GM19324 (cell line): ENCODE measurements at regions not wholly inside any gene's neighbourhood (a gene's known extent, or its start where the extent isn't known, plus 50 kb on each side); places are given as distances from the start of the nearest gene placed in this dataset.
"Not testable (repeated sequence)": the region's sequence is repeated elsewhere in the genome, so short reads cannot be mapped to it uniquely, and the experiment has no call there.

Source experiments
- ATAC-seq: cut with Tn5 transposase; IDR thresholded peaks from one replicate; pipeline ENCODE4 v1.9.1; 2021; ENCODE audit warnings: mild to moderate bottlenecking, moderate library complexity; ENCODE audit not compliant: unreplicated experiment, low FRiP score

DNA sequence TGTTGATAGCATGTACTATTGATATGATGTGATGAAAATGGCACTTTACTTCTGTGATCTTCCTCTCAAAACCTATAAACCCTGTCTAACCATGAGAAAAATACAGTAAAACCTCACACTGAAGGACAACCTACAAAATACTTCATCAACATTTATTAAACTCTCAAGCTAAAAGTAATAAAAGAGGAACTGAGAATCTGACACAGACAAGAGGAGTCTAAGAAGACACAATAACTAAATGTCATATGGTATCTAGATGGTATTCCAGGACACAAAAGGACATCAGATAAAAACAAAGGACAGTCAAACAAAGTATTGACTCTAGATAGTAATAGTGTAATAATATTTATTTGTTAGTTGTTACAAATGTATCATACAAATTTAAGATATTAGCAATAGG is 655.3 kb downstream of the SH3BGRL start:
- no peak for ATAC-seq

DNA sequence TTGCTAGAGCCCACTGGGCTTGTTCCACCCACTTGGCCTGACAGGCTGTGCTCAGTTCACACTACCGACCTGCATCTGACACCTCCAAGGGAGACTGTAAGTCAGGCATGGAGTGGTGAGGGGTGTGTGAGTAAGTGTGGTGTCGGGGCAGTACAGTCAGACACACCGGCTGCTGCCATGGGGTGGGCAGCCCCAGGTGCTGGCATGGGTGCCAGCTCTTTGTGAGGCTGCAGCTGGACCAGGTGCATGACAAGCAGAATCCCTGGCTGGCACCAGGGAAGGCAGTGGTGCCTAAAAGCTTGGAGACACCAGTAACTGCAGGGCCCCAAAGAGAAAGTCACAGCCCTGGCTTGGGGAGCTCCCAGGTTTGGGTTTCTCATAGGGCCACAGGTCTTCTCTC is 665.0 kb downstream of the SH3BGRL start:
- ATAC-seq = no peak

DNA sequence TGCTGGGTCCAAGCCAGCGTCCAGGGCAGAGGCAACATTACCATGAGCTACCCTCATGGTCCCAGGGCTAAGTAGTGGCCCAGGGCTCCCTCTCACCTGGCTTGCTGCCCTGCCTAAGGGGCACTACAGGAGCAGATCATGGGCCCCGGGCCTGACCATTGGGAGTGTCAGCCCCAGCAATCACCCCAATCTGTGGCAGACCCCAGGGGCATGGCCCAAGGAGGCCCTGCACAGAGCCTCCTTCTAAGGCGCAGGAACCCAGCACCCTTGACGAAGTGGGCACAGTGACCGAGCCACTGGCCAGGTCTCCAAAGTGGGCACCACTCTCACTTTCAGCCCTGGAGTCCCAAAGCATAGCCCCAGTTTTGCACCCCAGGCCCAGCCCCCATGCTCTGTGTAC is 667.1 kb downstream of the SH3BGRL start:
- ATAC-seq = no peak

- ATAC-seq = no peak
Measured at GRCh38 chrX:81874807-81875206, 672.9 kb downstream of the SH3BGRL start.

DNA sequence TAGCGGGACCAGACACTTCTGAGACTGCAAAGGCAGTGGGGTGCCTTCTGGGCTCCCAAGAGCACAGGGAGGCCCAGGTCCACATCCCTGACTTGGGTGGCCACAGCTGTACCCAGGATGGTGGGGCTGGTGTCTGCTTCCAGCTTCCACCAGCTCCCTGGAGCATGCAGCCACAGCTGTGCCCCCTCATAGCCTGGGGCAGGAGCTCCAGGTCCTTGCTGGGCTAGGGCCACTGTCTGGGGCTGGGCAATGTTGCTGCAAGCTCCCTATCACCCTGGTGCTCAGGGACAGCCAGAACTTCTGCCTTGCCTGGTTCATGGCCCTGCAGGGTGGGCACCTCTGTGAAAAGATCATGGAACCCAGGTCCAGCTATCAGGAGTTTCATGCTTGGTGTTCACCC is 673.9 kb downstream of the SH3BGRL start:
- ATAC-seq = no peak

- ATAC-seq = no peak
Measured at GRCh38 chrX:81876437-81876836, 674.5 kb downstream of the SH3BGRL start.

- no peak for ATAC-seq
Measured at GRCh38 chrX:81890521-81890920, 688.6 kb downstream of the SH3BGRL start.

DNA sequence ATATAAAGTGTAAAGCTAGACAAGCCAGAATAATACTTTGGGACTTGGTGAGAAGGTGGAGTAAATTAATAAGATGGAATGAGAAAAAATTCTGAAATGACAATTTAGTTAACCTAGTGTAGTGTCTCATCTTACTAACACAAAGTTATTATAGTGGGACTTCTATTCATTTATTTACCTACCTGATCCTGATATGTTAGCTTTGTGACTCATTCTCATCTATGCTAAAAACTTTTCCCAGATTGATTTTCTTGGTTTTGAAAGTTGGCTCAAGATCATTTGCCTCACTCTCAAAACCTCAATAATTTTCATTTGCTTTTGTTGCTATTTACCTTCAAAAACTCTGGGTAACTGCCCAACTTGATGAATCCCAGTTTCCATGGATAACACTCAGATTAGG is 698.6 kb downstream of the SH3BGRL start:
- ATAC-seq = no peak

DNA sequence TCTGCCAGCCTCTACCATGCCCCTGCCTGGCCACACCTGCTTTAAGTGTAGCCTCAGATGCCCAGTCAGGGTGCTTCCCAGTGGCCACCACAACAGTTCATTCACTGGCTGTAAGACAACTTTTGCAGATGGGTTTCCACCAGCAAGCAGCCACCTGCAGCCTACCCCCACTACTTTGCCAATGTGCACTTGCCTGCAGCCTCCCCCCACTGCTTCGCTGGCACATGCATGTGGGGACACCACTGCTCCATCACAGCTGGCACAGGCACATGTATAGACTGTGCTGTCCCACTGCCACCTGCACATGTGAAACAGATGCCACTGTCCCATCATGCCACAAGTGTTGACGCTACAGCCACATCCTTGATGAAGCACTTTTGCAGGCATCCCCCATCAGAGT is 723.9 kb downstream of the SH3BGRL start:
- ATAC-seq = no peak

DNA sequence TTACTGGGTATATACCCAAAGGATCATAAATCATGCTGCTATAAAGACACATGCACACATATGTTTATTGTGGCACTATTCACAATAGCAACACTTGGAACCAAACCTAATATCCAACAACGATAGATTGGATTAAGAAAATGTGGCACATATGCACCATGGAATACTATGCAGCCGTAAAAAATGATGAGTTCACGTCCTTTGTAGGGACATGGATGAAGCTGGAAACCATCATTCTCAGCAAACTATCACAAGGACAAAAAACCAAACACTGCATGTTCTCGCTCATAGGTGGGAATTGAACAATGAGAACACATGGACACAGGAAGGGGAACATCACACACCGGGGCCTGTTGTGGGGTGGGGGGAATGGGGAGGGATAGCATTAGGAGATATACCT is 744.0 kb downstream of the SH3BGRL start:
- ATAC-seq = not testable (repeated sequence)

DNA sequence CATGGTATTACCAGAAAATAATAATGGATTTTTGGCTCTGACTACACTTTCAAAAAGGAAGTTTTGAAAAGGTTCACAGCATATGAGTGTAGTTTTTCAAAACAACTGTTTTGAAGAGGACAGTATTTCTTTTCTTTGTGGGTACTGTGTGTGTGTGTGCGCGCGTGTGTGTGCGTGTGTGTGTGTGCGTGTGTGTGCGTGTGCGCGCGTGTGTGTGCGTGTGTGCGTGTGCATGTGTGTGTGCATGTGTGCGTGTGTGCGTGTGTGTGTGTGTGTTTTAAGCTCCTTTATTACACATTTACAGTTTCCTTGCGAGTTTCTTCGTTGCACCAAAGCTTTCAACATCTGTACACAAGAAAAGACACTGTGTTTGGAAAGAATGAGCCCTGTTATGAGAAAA is 755.4 kb downstream of the SH3BGRL start:
- ATAC-seq = no peak

- ATAC-seq = peak; percentile 49
Measured at GRCh38 chrX:81957900-81958545, 756.1 kb downstream of the SH3BGRL start.

- no peak for ATAC-seq
Measured at GRCh38 chrX:81959964-81960363, 758.1 kb downstream of the SH3BGRL start.

GRCh38 chrX:81974413-81974812 is 772.5 kb downstream of the SH3BGRL start:
- not testable (repeated sequence) for ATAC-seq

- no peak for ATAC-seq
Measured at GRCh38 chrX:81979806-81980515, 778.1 kb downstream of the SH3BGRL start.

DNA sequence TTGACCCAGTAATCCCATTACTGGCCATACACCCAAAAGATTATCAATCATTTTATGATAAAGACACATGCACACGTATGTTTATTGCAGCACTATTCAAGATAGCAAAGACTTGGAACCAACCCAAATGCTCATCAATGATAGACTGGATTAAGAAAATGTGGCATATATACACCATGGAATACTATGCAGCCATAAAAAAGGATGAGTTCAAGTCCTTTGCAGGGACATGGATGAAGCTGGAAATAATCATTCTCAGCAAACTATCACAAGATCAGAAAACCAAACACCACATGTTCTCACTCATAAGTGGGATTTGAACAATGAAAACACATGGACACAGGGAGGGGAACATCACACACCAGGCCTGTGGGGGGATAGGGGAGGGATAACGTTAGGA is 785.3 kb downstream of the SH3BGRL start:
- ATAC-seq = not testable (repeated sequence)

DNA sequence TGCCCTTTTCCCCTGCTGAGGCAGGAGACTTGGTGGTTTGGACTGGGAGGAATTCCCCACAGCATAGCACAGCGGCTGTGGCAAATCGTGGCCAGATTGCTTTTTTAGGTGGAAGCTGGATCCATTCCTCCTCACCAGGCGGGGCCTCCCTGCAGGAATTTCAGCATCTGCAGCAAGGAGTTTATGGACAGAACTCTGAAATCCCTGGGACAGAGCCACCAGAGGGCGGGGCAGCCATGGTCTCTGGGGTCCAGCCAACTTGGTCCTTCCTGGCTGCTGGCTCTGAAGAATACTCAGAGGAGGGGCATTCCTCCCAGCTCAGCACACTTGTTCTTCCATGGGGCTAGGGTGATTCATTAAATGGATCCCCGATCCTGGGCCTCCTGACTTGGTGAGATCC is 794.3 kb downstream of the SH3BGRL start:
- ATAC-seq = no peak

DNA sequence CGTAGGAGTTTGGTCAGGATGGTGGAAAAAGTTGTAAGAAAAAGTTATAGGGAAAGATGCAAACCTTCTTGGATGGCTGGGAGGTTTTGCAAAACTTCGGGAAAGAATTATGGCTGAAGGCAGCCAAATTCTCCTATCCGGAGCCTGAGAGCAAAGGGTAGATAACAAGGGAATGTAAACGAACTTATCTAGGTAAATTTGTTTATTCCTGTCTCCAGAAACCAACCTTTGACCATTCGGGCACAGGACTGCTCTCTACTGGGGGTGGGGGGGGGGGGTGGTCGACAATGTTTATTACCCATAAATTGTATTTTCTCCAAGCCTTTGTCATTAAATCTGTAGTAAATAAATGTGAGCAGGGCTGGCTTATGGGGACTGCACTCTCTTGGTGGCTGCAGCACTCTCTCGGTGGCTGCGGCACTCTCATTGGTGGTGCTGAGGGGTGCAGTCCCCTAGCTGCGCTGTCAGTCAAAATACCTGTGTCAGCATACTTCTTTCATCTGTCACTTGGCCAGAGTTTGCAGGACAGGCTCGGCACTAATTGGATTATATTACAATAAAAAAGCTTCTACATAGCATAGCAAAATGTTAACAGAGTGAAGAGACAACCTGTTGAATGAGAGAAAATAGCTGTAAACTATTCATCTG is 827.8 kb downstream of the SH3BGRL start:
- ATAC-seq = no peak

DNA sequence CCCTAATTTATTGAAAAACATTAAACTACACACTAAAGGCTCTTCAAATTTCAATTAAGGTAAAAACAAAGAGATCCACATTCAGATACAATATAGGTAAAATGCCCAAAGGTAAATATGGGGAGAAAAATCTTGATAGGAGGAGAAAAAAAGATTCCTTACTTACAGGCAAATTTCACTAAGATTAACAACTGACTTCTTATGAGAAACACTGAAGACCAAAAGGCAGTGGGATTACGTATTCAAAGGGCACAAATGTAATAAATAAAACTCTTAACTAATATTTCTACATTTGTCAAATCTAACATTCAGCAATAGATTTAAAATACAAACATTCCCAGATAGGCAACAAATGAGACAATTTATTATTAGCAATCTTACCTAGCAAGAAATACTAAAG is 829.3 kb downstream of the SH3BGRL start:
- no peak for ATAC-seq

- ATAC-seq = no peak
Measured at GRCh38 chrX:82038793-82039192, 836.9 kb downstream of the SH3BGRL start.

GRCh38 chrX:82041034-82041433 is 839.1 kb downstream of the SH3BGRL start:
- ATAC-seq = no peak

GRCh38 chrX:82058728-82059127 is 856.8 kb downstream of the SH3BGRL start:
- no peak for ATAC-seq
